DND-41 (cell line): ENCODE measurements at regions not wholly inside any gene's neighbourhood (a gene's known extent, or its start where the extent isn't known, plus 50 kb on each side); places are given as distances from the start of the nearest gene placed in this dataset.

Experiments
- ATAC-seq: fragments of 200-7000 bp; cut with Tn5 transposase; 3 replicates; pipeline ENCODE4 v1.9.1; 2021; ENCODE audit warnings: low read depth; ENCODE audit not compliant: insufficient read depth
- DNase-seq: peaks from one replicate; pipeline ENCODE4 v3.0.0-alpha.2; 2020
- H2AFZ ChIP-seq: 2 replicates; pipeline ENCODE4 v1.6.0; 2012; ENCODE audit warnings: low read depth, low read length
- H3K27ac ChIP-seq: 2 replicates; pipeline ENCODE4 v1.5.1; 2012; ENCODE audit warnings: low read length, inconsistent platforms
- H3K27me3 ChIP-seq: fragments of 200-600 bp; sonication (generic); 2 replicates; pipeline ENCODE4 v1.6.0; 2012; ENCODE audit warnings: low read length, mild to moderate bottlenecking, inconsistent platforms; ENCODE audit not compliant: insufficient read depth, poor library complexity
- H3K36me3 ChIP-seq: 2 replicates; pipeline ENCODE4 v1.5.1; 2012; ENCODE audit warnings: low read length, inconsistent platforms; ENCODE audit not compliant: insufficient read depth
- H3K4me1 ChIP-seq: 2 replicates; pipeline ENCODE4 v1.5.1; 2012; ENCODE audit warnings: mild to moderate bottlenecking, low read length; ENCODE audit not compliant: insufficient read depth
- H3K4me2 ChIP-seq: 2 replicates; pipeline ENCODE4 v1.6.0; 2012; ENCODE audit warnings: mild to moderate bottlenecking, moderate library complexity, low read length, inconsistent platforms; ENCODE audit not compliant: insufficient read depth
- H3K4me3 ChIP-seq, 2 experiments: fragments of 200-600 bp in 1 of 2; shearing (Covaris generic) in 1 of 2; 2 replicates each; pipeline ENCODE4 v1.5.1; 2012 to 2016; ENCODE audit warnings: inconsistent platforms in 2 of 2, low read length in 2 of 2, mild to moderate bottlenecking in 2 of 2, low read depth in 1 of 2, moderate library complexity in 1 of 2
- H3K79me2 ChIP-seq: 2 replicates; pipeline ENCODE4 v1.6.0; 2012; ENCODE audit warnings: low read length, inconsistent platforms; ENCODE audit not compliant: insufficient read depth
- H3K9ac ChIP-seq: 2 replicates; pipeline ENCODE4 v1.6.0; 2012; ENCODE audit warnings: low read depth, mild to moderate bottlenecking, inconsistent platforms, low read length, moderate library complexity
- H3K9me3 ChIP-seq: 2 replicates; pipeline ENCODE4 v1.5.1; 2012; ENCODE audit warnings: low read length, moderate library complexity, mild to moderate bottlenecking, inconsistent platforms; ENCODE audit not compliant: insufficient read depth, severe bottlenecking
- H4K20me1 ChIP-seq: 2 replicates; pipeline ENCODE4 v1.6.0; 2012; ENCODE audit warnings: low read length; ENCODE audit not compliant: insufficient read depth
- CTCF ChIP-seq: IDR thresholded peaks from 2 replicates; pipeline ENCODE4 v1.5.1; 2012; ENCODE audit warnings: borderline replicate concordance, low read length, moderate library complexity, mild to moderate bottlenecking; ENCODE audit not compliant: poor library complexity, severe bottlenecking; ENCODE audit errors: extremely low read depth
- EZH2 ChIP-seq: IDR thresholded peaks from 3 replicates; pipeline ENCODE4 v1.6.1; 2012; ENCODE audit warnings: borderline replicate concordance, low read depth, mild to moderate bottlenecking, moderate library complexity, low read length, inconsistent platforms; ENCODE audit not compliant: severe bottlenecking

GRCh38 chr11:81634483-81634882 is 1099.2 kb downstream of the FAM181B start:
- Histone ChIP-seq H3K9ac (no peak overlapping the region), H4K20me1 (no peaks in the 10 kb centered on the region), H3K27ac (no peak overlapping the region), H3K4me1 (no peaks in the 10 kb centered on the region), H3K27me3 (no peaks in the 10 kb centered on the region), H3K4me2 (no peak overlapping the region), H3K36me3 (no peaks in the 10 kb centered on the region), H3K4me3 (no peak overlapping the region), H2AFZ (no peak overlapping the region), H3K9me3 (no peaks in the 10 kb centered on the region), H3K79me2 (no peaks in the 10 kb centered on the region)
- ATAC-seq (no peak), DNase-seq (no peak)
- TF ChIP-seq EZH2 = no peak
- no peak for TF ChIP-seq CTCF

GRCh38 chr11:81602508-81602907 is 1131.2 kb downstream of the FAM181B start:
- no peak overlapping the region for H2AFZ ChIP-seq
- peaks cover 9% of the 10 kb centered on the region; the same call in 1 of the 2 replicates for H3K4me1 ChIP-seq
- H3K4me2 ChIP-seq = no peak overlapping the region
- ATAC-seq (no peak), DNase-seq (no peak)
- H3K27ac ChIP-seq = peak overlapping the region; percentile 40; the same call in 1 of the 2 replicates
- TF ChIP-seq CTCF = no peak
- no peak overlapping the region for H3K4me3 ChIP-seq
- no peaks in the 10 kb centered on the region for H4K20me1 ChIP-seq
- H3K36me3 ChIP-seq = no peaks in the 10 kb centered on the region
- no peak overlapping the region for H3K9ac ChIP-seq
- no peaks in the 10 kb centered on the region for H3K79me2 ChIP-seq
- no peaks in the 10 kb centered on the region for H3K27me3 ChIP-seq
- H3K9me3 ChIP-seq = no peaks in the 10 kb centered on the region

GRCh38 chr11:81596704-81597103 is 1137.0 kb downstream of the FAM181B start:
- H3K9me3 ChIP-seq = no peaks in the 10 kb centered on the region
- ATAC-seq = no peak
- no peaks in the 10 kb centered on the region for H3K79me2 ChIP-seq
- no peak overlapping the region for H3K4me2 ChIP-seq
- no peak overlapping the region for H3K27ac ChIP-seq
- no peaks in the 10 kb centered on the region for H4K20me1 ChIP-seq
- no peak overlapping the region for H3K4me3 ChIP-seq
- TF ChIP-seq EZH2 (no peak), CTCF (no peak)
- H2AFZ ChIP-seq = no peak overlapping the region
- no peaks in the 10 kb centered on the region for H3K4me1 ChIP-seq
- no peaks in the 10 kb centered on the region for H3K27me3 ChIP-seq
- no peaks in the 10 kb centered on the region for H3K36me3 ChIP-seq
- DNase-seq = no peak
- H3K9ac ChIP-seq = no peak overlapping the region

- H2AFZ ChIP-seq = no peak overlapping the region
- no peaks in the 10 kb centered on the region for H3K79me2 ChIP-seq
- no peak for DNase-seq
- ATAC-seq = no peak
- no peak overlapping the region for H3K4me2 ChIP-seq
- H3K27ac ChIP-seq = no peak overlapping the region
- H3K27me3 ChIP-seq = no peaks in the 10 kb centered on the region
- H3K9ac ChIP-seq = no peak overlapping the region
- TF ChIP-seq CTCF (no peak), EZH2 (no peak)
- H3K4me1 ChIP-seq = no peaks in the 10 kb centered on the region
- H4K20me1 ChIP-seq = no peaks in the 10 kb centered on the region
- H3K4me3 ChIP-seq = no peak overlapping the region
- H3K36me3 ChIP-seq = no peaks in the 10 kb centered on the region
- no peaks in the 10 kb centered on the region for H3K9me3 ChIP-seq
Measured at GRCh38 chr11:81585390-81585933, 1148.2 kb downstream of the FAM181B start.
